Naive B cell (primary cell): ENCODE measurements at regions not wholly inside any gene's neighbourhood (a gene's known extent, or its start where the extent isn't known, plus 50 kb on each side); places are given as distances from the start of the nearest gene placed in this dataset.
A peak's percentile ranks its signal among the peaks of the same experiment; 100 is the strongest.
"Not testable (repeated sequence)": the region's sequence is repeated elsewhere in the genome, so short reads cannot be mapped to it uniquely, and the experiment has no call there.

Source experiments
- ATAC-seq, 2 donors: fragments of 150-1000 bp; cut with Tn5 transposase; 2 replicates each; pipeline ENCODE4 v1.10.0; 2021; ENCODE audit warnings: low read depth in 2 of 2, mild to moderate bottlenecking in 2 of 2, moderate library complexity in 2 of 2
- DNase-seq: peaks from one replicate; pipeline ENCODE4 v3.0.0; 2022
- H3K27ac Mint-ChIP-seq, 6 donors: one replicate each; pipeline ENCODE4 v1.8.0; 2020 to 2022; ENCODE audit warnings: mild to moderate bottlenecking in 6 of 6, mixed read lengths in 6 of 6, moderate library complexity in 5 of 6, inconsistent platforms in 2 of 6
- H3K27me3 Mint-ChIP-seq, 3 donors: one replicate each; pipeline ENCODE4 v1.8.0; 2021 to 2022; ENCODE audit warnings: mixed read lengths in 3 of 3, mild to moderate bottlenecking in 1 of 3
- H3K36me3 Mint-ChIP-seq, 2 donors: one replicate each; pipeline ENCODE4 v1.8.0; 2020 to 2022; ENCODE audit warnings: mixed read lengths in 2 of 2, inconsistent platforms in 1 of 2, mild to moderate bottlenecking in 1 of 2
- H3K4me1 Mint-ChIP-seq, 3 donors: one replicate each; pipeline ENCODE4 v1.8.0; 2020 to 2022; ENCODE audit warnings: mixed read lengths in 3 of 3, inconsistent platforms in 1 of 3, mild to moderate bottlenecking in 1 of 3, moderate library complexity in 1 of 3
- H3K4me3 Mint-ChIP-seq, 8 donors: one replicate each; pipeline ENCODE4 v1.8.0; 2020 to 2022; ENCODE audit warnings: mild to moderate bottlenecking in 8 of 8, mixed read lengths in 8 of 8, moderate library complexity in 8 of 8, inconsistent platforms in 2 of 8
- H3K9me3 Mint-ChIP-seq, 7 donors: one replicate each; pipeline ENCODE4 v1.8.0; 2020 to 2022; ENCODE audit warnings: mixed read lengths in 7 of 7, mild to moderate bottlenecking in 5 of 7, inconsistent platforms in 2 of 7, moderate library complexity in 1 of 7

- H3K4me3 Mint-ChIP-seq = no peak overlapping the region
- H3K27me3 Mint-ChIP-seq = peaks cover 5 to 27% (median 9%) of the 10 kb centered on the region in 3 donors
- peaks cover 0 to 3% (median 0%) of the 10 kb centered on the region in 7 donors for H3K9me3 Mint-ChIP-seq
- no peak overlapping the region for H3K27ac Mint-ChIP-seq
- H3K36me3 Mint-ChIP-seq = no peaks in the 10 kb centered on the region
- DNase-seq = no peak
- H3K4me1 Mint-ChIP-seq = no peaks in the 10 kb centered on the region
- no peak for ATAC-seq
Measured at GRCh38 chr1:200496937-200497336, 87.1 kb upstream of the ZNF281 start.

GRCh38 chr1:200495901-200496300 is 86.1 kb upstream of the ZNF281 start:
- peaks cover 0 to 3% (median 0%) of the 10 kb centered on the region in 7 donors for H3K9me3 Mint-ChIP-seq
- peaks cover 5 to 27% (median 9%) of the 10 kb centered on the region in 3 donors for H3K27me3 Mint-ChIP-seq
- peak overlapping the region in 1 of 6 donors; percentile 20 for H3K27ac Mint-ChIP-seq
- H3K4me3 Mint-ChIP-seq = no peak overlapping the region
- no peak for ATAC-seq
- H3K4me1 Mint-ChIP-seq = no peaks in the 10 kb centered on the region
- no peaks in the 10 kb centered on the region for H3K36me3 Mint-ChIP-seq
- DNase-seq = no peak

- Mint-ChIP-seq H3K27me3 (peaks cover 5 to 26% (median 7%) of the 10 kb centered on the region in 3 donors), H3K4me3 (no peak overlapping the region), H3K27ac (no peak overlapping the region), H3K4me1 (no peaks in the 10 kb centered on the region), H3K36me3 (no peaks in the 10 kb centered on the region), H3K9me3 (no peaks in the 10 kb centered on the region)
- no peak for ATAC-seq
- DNase-seq = no peak
Measured at GRCh38 chr1:200493344-200493743, 83.5 kb upstream of the ZNF281 start.

- Mint-ChIP-seq H3K4me3 (no peak overlapping the region), H3K4me1 (no peaks in the 10 kb centered on the region), H3K9me3 (no peaks in the 10 kb centered on the region), H3K27me3 (peaks cover 7 to 19% (median 16%) of the 10 kb centered on the region in 3 donors), H3K36me3 (no peaks in the 10 kb centered on the region), H3K27ac (no peak overlapping the region)
- no peak for DNase-seq
- ATAC-seq = no peak
Measured at GRCh38 chr1:200491103-200491502, 81.3 kb upstream of the ZNF281 start.

GRCh38 chr1:200490183-200490582 is 80.3 kb upstream of the ZNF281 start:
- H3K4me3 Mint-ChIP-seq = no peak overlapping the region
- ATAC-seq = no peak
- no peak overlapping the region for H3K27ac Mint-ChIP-seq
- no peaks in the 10 kb centered on the region for H3K36me3 Mint-ChIP-seq
- H3K4me1 Mint-ChIP-seq = no peaks in the 10 kb centered on the region
- peaks cover 7 to 16% (median 12%) of the 10 kb centered on the region in 3 donors for H3K27me3 Mint-ChIP-seq
- no peaks in the 10 kb centered on the region for H3K9me3 Mint-ChIP-seq
- no peak for DNase-seq

GRCh38 chr1:200488375-200489165 is 78.7 kb upstream of the ZNF281 start:
- Mint-ChIP-seq H3K27ac (peak overlapping the region in 1 of 6 donors; percentile 63), H3K4me1 (no peaks in the 10 kb centered on the region), H3K9me3 (no peaks in the 10 kb centered on the region), H3K4me3 (no peak overlapping the region), H3K27me3 (peaks cover 7 to 18% (median 16%) of the 10 kb centered on the region in 3 donors), H3K36me3 (no peaks in the 10 kb centered on the region)
- DNase-seq (peak; percentile 49), ATAC-seq (peak; percentile 50 to 61)

- Mint-ChIP-seq H3K27ac (no peak overlapping the region), H3K4me1 (no peaks in the 10 kb centered on the region), H3K36me3 (no peaks in the 10 kb centered on the region), H3K27me3 (peaks cover 7 to 21% (median 20%) of the 10 kb centered on the region in 3 donors), H3K9me3 (no peaks in the 10 kb centered on the region), H3K4me3 (no peak overlapping the region)
- no peak for ATAC-seq
- DNase-seq = no peak
Measured at GRCh38 chr1:200487650-200488049, 77.8 kb upstream of the ZNF281 start.

- Mint-ChIP-seq H3K27me3 (peaks cover 10 to 26% (median 24%) of the 10 kb centered on the region in 3 donors), H3K4me3 (no peak overlapping the region), H3K27ac (peak overlapping the region in 1 of 6 donors; percentile 32), H3K36me3 (no peaks in the 10 kb centered on the region), H3K4me1 (no peaks in the 10 kb centered on the region), H3K9me3 (no peaks in the 10 kb centered on the region)
- no peak for DNase-seq
- ATAC-seq = no peak
Measured at GRCh38 chr1:200486634-200487033, 76.8 kb upstream of the ZNF281 start.

- H3K9me3 Mint-ChIP-seq, H3K4me1 Mint-ChIP-seq, H3K36me3 Mint-ChIP-seq, DNase-seq, H3K4me3 Mint-ChIP-seq, ATAC-seq: not testable (repeated sequence)
- Mint-ChIP-seq H3K27ac (peak overlapping the region in 1 of 6 donors; percentile 11), H3K27me3 (peaks cover 18 to 36% (median 34%) of the 10 kb centered on the region in 3 donors)
Measured at GRCh38 chr1:200484438-200484946, 74.7 kb upstream of the ZNF281 start.

- H3K27ac Mint-ChIP-seq = no peak overlapping the region
- ATAC-seq (no peak), DNase-seq (no peak)
- no peaks in the 10 kb centered on the region for H3K36me3 Mint-ChIP-seq
- H3K4me3 Mint-ChIP-seq = no peak overlapping the region
- H3K9me3 Mint-ChIP-seq = no peaks in the 10 kb centered on the region
- H3K4me1 Mint-ChIP-seq = no peaks in the 10 kb centered on the region
- H3K27me3 Mint-ChIP-seq = peaks cover 18 to 36% (median 34%) of the 10 kb centered on the region in 3 donors
Measured at GRCh38 chr1:200483491-200484143, 73.8 kb upstream of the ZNF281 start.

GRCh38 chr1:200480964-200481363 is 71.1 kb upstream of the ZNF281 start:
- no peak overlapping the region for H3K4me3 Mint-ChIP-seq
- ATAC-seq = no peak
- H3K4me1 Mint-ChIP-seq = no peaks in the 10 kb centered on the region
- no peaks in the 10 kb centered on the region for H3K9me3 Mint-ChIP-seq
- H3K27me3 Mint-ChIP-seq = peaks cover 17 to 36% (median 26%) of the 10 kb centered on the region in 3 donors
- H3K27ac Mint-ChIP-seq = no peak overlapping the region
- no peak for DNase-seq
- no peaks in the 10 kb centered on the region for H3K36me3 Mint-ChIP-seq

- no peak for ATAC-seq
- no peak overlapping the region for H3K4me3 Mint-ChIP-seq
- H3K27ac Mint-ChIP-seq = no peak overlapping the region
- no peaks in the 10 kb centered on the region for H3K4me1 Mint-ChIP-seq
- H3K9me3 Mint-ChIP-seq = no peaks in the 10 kb centered on the region
- no peak for DNase-seq
- H3K36me3 Mint-ChIP-seq = no peaks in the 10 kb centered on the region
- peaks cover 22 to 36% (median 26%) of the 10 kb centered on the region in 3 donors for H3K27me3 Mint-ChIP-seq
Measured at GRCh38 chr1:200479816-200480215, 70.0 kb upstream of the ZNF281 start.

- DNase-seq (no peak), ATAC-seq (no peak)
- Mint-ChIP-seq H3K36me3 (no peaks in the 10 kb centered on the region), H3K9me3 (no peaks in the 10 kb centered on the region), H3K27ac (no peak overlapping the region), H3K4me1 (peaks cover 0 to 2% (median under 1%) of the 10 kb centered on the region in 3 donors), H3K4me3 (no peak overlapping the region), H3K27me3 (peaks cover 22 to 36% (median 26%) of the 10 kb centered on the region in 3 donors)
Measured at GRCh38 chr1:200478945-200479558, 69.2 kb upstream of the ZNF281 start.
